GM21528 (cell line): ENCODE measurements at regions not wholly inside any gene's neighbourhood (a gene's known extent, or its start where the extent isn't known, plus 50 kb on each side); places are given as distances from the start of the nearest gene placed in this dataset.

Source experiments
- ATAC-seq: cut with Tn5 transposase; IDR thresholded peaks from one replicate; pipeline ENCODE4 v1.9.1; 2021; ENCODE audit warnings: mild to moderate bottlenecking, moderate library complexity; ENCODE audit not compliant: unreplicated experiment, low FRiP score

DNA sequence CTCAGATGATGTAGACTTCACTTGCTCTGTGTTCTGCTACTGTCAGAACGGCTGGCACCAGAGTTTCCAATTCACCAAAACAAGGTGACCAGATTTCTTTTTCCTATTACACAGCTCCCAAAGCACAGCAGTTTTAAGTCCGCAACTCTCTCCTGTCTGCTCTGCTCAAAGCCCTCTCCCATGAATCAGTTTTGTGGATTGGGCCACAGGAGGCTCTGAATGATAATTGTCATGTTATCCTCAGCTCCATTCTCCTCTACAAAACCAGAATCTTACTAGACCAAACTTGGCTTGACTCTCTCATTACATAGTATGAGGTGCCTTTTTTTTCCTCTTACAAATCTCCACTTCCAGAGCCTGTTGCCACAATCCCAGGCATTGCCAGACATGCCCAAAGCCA is 223.5 kb downstream of the SNX13 start:
- no peak for ATAC-seq

DNA sequence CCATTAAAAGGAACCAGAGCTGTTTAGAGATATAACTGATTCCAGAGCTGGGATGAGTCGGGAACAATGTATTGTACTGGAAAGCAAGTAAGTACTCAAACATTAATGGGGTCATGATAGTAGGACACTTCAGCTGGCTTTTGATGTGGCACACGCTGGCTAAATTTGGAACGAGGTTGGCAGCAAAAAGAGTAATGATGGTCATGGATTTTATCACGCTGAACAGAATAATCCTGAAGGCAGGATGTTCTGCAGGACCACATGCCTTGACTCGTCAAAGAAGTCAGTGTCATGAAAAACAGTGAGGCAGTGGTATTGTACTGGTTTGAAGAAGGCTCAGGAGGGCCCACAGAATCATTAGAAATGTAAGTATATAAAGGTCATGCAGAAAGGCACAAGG is 220.3 kb downstream of the SNX13 start:
- no peak for ATAC-seq

GRCh38 chr7:17721736-17722285 is 218.5 kb downstream of the SNX13 start:
- no peak for ATAC-seq

DNA sequence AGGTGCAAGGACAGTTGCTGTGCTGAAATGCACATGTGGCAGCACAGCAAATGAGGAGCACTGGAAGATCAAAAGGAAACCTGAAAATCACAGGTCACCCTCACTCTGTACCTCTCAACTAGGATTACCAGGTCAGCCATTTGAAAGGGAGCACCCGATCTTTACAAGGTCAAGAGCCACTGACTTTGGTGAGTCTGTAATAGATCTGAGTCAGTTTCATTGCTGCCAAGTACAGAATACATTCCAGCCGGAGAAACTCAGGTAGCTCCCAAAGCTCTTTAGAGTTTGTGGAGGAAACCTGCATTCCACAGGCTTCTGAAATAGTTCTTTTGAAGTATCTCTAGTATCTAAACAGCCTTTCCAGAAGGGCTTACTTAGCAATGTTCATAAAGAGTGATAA is 217.5 kb downstream of the SNX13 start:
- ATAC-seq = no peak

GRCh38 chr7:17725821-17726220 is 214.5 kb downstream of the SNX13 start:
- ATAC-seq = no peak

DNA sequence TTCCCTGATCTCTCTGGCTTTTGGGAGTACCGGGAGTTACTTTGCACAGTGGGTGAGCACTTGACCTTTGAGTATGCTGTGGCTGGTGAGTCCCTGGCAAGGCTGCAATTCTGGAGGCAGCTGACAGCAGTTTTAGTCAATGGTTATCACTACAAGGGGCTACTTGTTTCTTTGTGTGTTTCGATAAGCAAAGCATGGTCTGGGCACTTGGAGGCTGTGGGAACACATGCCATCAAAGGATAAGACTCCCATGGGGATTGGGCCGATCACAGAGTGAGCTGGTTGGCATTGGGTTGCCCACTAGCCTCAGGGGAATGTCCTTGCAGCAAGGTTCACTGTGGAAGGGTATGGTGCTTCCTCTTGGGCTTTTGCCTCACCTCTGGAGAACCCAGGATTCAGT is 208.2 kb downstream of the SNX13 start:
- ATAC-seq = no peak
